Ovary (tissue), 7 donors: ENCODE measurements at regions not wholly inside any gene's neighbourhood (a gene's known extent, or its start where the extent isn't known, plus 50 kb on each side); places are given as distances from the start of the nearest gene placed in this dataset.

Source experiments
- DNase-seq, 5 donors: peaks; one replicate each; pipeline ENCODE4 v3.0.0-alpha.2; 2019 to 2020
- H3K27ac ChIP-seq, 2 donors: fragments of 200-600 bp; one replicate each; pipeline versions ENCODE4 v1.5.1 to v1.8.0; 2019 to 2022
- H3K27me3 ChIP-seq: fragments of 200-600 bp; one replicate; pipeline ENCODE4 v1.8.0; 2022
- H3K36me3 ChIP-seq: fragments of 200-600 bp; sonication (generic); one replicate; pipeline ENCODE4 v1.5.1; 2019
- H3K4me1 ChIP-seq: one replicate; pipeline ENCODE4 v1.8.1; 2013; ENCODE audit warnings: mild to moderate bottlenecking, moderate library complexity; ENCODE audit not compliant: insufficient read depth
- H3K4me3 ChIP-seq: fragments of 200-600 bp; sonication (generic); one replicate; pipeline ENCODE4 v1.5.1; 2017
- H3K9me3 ChIP-seq, 2 donors: fragments of 200-600 bp in 1 of 2; sonication (generic) in 1 of 2; one replicate each; pipeline versions ENCODE4 v1.5.1 to v1.8.1; 2013 to 2019; ENCODE audit warnings: mild to moderate bottlenecking in 1 of 2, moderate library complexity in 1 of 2
- EP300 ChIP-seq: sonication (generic); formaldehyde crosslinking; IDR thresholded peaks from one replicate; pipeline ENCODE4 v1.6.1; 2017; ENCODE audit warnings: antibody characterized with exemption
- POLR2A ChIP-seq: fragments of 450-650 bp; IDR thresholded peaks from one replicate; pipeline ENCODE4 v1.6.1; 2017; ENCODE audit warnings: antibody characterized with exemption, mild to moderate bottlenecking, moderate library complexity
- WGBS, 3 donors: extraction: QIAGEN DNeasy Blood & Tissue Kit in 1 of 3; methylation state at CpG; one replicate each; pipeline versions ENCODE4 v1.1.5 to v1.1.7; 2013 to 2017; 5-methylcytosine and 5-hydroxymethylcytosine counted together
- intact Hi-C, 4 donors: fragments of 100-400 bp; cut with DNase I; formaldehyde crosslinking; loops; one replicate each; pipeline versions ENCODE4 v1.11.0 to v1.15.1; 2022 to 2023
- TF ChIP-seq, protein P1 (sequence below), 3 donors: fragments of 450-650 bp in 2 of 3; fragments of 200-600 bp in 1 of 3; IDR thresholded peaks; one replicate each; pipeline versions ENCODE4 v1.5.1 to v1.8.0; 2016 to 2022; ENCODE audit warnings: antibody characterized with exemption in 3 of 3, mild to moderate bottlenecking in 1 of 3
- donor health status: DM: no; HTN: no; CAD: no; lungs with moderate emphysema.
- donor health status: DM: no; HTN: no; CAD: no.
- donor health status: Bipolar disorder and iron deficiency.
- donor health status: DM: no; HTN: no; CAD: no.
- donor health status: DM: yes; HTN: yes; CAD: no.

DNA sequence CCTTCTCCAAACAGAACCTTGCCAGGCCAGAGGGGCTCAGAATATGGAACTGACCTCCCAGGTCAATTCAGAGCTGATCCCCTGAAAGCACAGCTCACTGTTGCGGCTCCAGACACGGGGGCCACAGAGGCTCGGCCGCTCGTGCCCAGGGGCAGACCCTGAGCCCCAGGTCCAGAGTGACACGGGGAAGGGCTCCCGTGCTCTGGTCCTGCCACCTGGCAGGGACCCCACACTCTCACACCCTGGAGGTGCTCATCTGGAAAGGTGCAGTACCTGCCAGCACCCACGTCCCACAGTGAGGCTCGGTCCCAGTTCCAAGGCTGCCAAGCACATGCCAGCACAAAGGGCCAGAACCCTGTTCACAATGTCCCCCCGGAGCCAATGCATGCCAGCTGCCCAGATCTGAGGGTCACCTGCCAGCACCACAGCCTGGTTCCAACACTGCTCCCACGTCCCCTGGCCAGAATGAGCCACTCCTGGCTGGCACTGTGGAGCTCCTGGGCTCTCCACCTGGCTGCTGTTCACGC, 170.6 kb downstream of the SHANK2 start:
- intact Hi-C loops, result no loop called here
- Histone ChIP-seq H3K4me3 (no peak overlapping the region), H3K4me1 (no peaks in the 10 kb centered on the region), H3K27me3 (no peaks in the 10 kb centered on the region), H3K9me3 (no peaks in the 10 kb centered on the region), H3K36me3 (no peaks in the 10 kb centered on the region), H3K27ac (no peak overlapping the region)
- whole genome bisulfite sequencing, 3 donors, result 84 to 88% (median 84%) methylated on average over 12 of the region's 12 CpGs
- TF ChIP-seq EP300 (no peak), POLR2A (no peak)
- TF ChIP-seq, protein P1, sequence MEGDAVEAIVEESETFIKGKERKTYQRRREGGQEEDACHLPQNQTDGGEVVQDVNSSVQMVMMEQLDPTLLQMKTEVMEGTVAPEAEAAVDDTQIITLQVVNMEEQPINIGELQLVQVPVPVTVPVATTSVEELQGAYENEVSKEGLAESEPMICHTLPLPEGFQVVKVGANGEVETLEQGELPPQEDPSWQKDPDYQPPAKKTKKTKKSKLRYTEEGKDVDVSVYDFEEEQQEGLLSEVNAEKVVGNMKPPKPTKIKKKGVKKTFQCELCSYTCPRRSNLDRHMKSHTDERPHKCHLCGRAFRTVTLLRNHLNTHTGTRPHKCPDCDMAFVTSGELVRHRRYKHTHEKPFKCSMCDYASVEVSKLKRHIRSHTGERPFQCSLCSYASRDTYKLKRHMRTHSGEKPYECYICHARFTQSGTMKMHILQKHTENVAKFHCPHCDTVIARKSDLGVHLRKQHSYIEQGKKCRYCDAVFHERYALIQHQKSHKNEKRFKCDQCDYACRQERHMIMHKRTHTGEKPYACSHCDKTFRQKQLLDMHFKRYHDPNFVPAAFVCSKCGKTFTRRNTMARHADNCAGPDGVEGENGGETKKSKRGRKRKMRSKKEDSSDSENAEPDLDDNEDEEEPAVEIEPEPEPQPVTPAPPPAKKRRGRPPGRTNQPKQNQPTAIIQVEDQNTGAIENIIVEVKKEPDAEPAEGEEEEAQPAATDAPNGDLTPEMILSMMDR (IDR thresholded peaks at IDR 0.05), result no peak
- DNase-seq, result no peak

DNA sequence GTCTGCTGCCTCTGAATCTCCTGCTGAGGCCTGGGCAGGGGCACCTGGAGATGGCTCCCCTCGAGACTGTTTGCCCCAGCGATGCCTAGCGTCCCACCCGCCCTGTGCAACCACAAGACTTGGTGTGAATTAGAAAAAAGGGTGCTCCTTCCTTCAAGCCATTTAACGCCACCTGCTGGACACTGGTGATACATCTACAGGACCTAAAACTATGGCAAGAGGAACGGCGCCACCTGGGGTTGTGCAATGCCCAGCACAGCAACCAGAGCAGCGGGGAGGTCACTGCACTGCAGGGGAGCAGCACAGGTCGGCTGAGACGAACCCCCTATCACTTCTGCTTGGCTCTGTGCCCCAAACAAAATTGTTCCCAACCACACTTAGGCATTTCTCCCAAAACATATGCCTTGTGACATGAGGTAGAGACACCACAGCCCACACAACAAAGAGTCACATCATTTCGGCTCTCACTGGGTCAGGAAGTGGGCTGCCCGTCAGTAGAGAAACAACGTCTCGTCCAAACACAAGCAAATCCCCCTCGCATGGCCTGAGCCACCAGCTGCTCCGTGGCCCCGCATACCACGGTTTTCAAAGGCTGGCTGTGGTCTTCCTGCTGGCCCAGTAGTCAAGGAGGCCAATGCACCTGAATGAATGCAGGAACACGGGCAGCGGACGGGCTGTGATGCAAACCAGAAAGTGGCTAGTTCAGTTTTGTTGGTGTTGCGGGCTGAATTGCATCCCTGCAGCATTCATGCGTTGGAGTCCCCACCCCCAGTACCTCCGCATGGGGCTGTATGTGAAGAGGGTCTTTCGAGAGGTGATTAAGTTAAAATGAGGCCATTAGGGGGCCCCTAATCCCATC, 171.9 kb downstream of the SHANK2 start:
- WGBS, 3 donors, result 33 to 54% (median 35%) methylated on average over 25 of the region's 25 CpGs
- Histone ChIP-seq H3K27ac (no peak overlapping the region), H3K4me1 (no peaks in the 10 kb centered on the region), H3K9me3 (no peaks in the 10 kb centered on the region), H3K4me3 (no peak overlapping the region), H3K27me3 (no peaks in the 10 kb centered on the region), H3K36me3 (no peaks in the 10 kb centered on the region)
- intact Hi-C loops, result no loop called here
- TF ChIP-seq, protein P1 (IDR thresholded peaks at IDR 0.05), result no peak
- no peak for TF ChIP-seq EP300
- no peak for TF ChIP-seq POLR2A
- no peak for DNase-seq

- TF ChIP-seq, protein P1 (IDR thresholded peaks at IDR 0.05), result no peak
- TF ChIP-seq POLR2A, result no peak
- TF ChIP-seq EP300, result no peak
- no peak overlapping the region for H3K4me3 ChIP-seq
- no peaks in the 10 kb centered on the region for H3K36me3 ChIP-seq
- DNase-seq, result no peak
- intact Hi-C loops, result no loop called here
- WGBS, 3 donors, result 2 to 21% (median 5%) methylated on average over 3 of the region's 3 CpGs
- H3K27me3 ChIP-seq, result no peaks in the 10 kb centered on the region
- no peaks in the 10 kb centered on the region for H3K4me1 ChIP-seq
- no peak overlapping the region for H3K27ac ChIP-seq
- no peaks in the 10 kb centered on the region for H3K9me3 ChIP-seq
Measured at GRCh38 chr11:71079795-71080194, 172.6 kb downstream of the SHANK2 start.

DNA sequence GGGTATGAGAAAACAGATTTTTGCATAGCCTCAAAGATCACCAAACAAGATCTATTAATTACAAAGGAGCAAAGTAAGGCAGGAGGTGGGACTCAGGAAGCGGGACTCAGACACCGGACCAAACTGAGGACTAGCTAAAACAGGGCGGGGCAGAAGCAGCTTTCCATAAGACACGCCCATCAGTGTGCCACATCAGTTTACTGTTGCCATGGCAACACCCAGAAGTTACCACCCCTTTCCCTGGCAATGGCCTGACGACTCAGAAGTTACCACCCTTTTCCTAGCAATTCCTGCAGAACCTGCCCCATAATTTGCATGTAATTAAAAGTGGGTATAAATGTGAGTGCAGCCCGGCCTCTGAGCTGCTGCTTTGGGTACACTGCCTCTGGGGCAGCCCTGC, 173.9 kb downstream of the SHANK2 start:
- WGBS, 3 donors, result 73 to 87% (median 76%) methylated on average over 6 of the region's 6 CpGs

More for the DNA sequence above, 173.9 kb downstream of the SHANK2 start:
- H3K27me3 ChIP-seq, result no peaks in the 10 kb centered on the region
- DNase-seq, result no peak
- no peak overlapping the region for H3K4me3 ChIP-seq
- H3K9me3 ChIP-seq, result no peaks in the 10 kb centered on the region
- no peaks in the 10 kb centered on the region for H3K4me1 ChIP-seq
- H3K27ac ChIP-seq, result no peak overlapping the region
- no peaks in the 10 kb centered on the region for H3K36me3 ChIP-seq
- TF ChIP-seq, protein P1 (IDR thresholded peaks at IDR 0.05), result no peak
- TF ChIP-seq EP300 (no peak), POLR2A (no peak)
- intact Hi-C loops, result no loop called here
